ENCODE measurements at regions not wholly inside any gene's neighbourhood (a gene's known extent, or its start where the extent isn't known, plus 50 kb on each side); places are given as distances from the start of the nearest gene placed in this dataset.

- TF ChIP-seq, protein P1, sequence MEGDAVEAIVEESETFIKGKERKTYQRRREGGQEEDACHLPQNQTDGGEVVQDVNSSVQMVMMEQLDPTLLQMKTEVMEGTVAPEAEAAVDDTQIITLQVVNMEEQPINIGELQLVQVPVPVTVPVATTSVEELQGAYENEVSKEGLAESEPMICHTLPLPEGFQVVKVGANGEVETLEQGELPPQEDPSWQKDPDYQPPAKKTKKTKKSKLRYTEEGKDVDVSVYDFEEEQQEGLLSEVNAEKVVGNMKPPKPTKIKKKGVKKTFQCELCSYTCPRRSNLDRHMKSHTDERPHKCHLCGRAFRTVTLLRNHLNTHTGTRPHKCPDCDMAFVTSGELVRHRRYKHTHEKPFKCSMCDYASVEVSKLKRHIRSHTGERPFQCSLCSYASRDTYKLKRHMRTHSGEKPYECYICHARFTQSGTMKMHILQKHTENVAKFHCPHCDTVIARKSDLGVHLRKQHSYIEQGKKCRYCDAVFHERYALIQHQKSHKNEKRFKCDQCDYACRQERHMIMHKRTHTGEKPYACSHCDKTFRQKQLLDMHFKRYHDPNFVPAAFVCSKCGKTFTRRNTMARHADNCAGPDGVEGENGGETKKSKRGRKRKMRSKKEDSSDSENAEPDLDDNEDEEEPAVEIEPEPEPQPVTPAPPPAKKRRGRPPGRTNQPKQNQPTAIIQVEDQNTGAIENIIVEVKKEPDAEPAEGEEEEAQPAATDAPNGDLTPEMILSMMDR (IDR thresholded peaks at IDR 0.05), result no peak
- no peak for TF ChIP-seq POLR2AphosphoS5 (IDR thresholded peaks at IDR 0.05)
- TF ChIP-seq EP300 (IDR thresholded peaks at IDR 0.05), result no peak
- no peak for TF ChIP-seq POLR2A (IDR thresholded peaks at IDR 0.05)
These were observed 71.0 kb downstream of the SLC25A47 start for GRCh38 chr14:100393906-100394732.
